ENCODE measurements at regions not wholly inside any gene's neighbourhood (a gene's known extent, or its start where the extent isn't known, plus 50 kb on each side); places are given as distances from the start of the nearest gene placed in this dataset.

- Mint-ChIP-seq H3K36me3 (ENCODE audit: insufficient read depth) (peaks cover 4% of the 10 kb centered on the region), H3K4me3 (ENCODE audit: low read depth) (no peak overlapping the region), H3K4me1 (ENCODE audit: low read depth) (peaks cover 1% of the 10 kb centered on the region), H3K9me3 (ENCODE audit: low read depth) (peaks cover 26% of the 10 kb centered on the region), H3K27me3 (no peaks in the 10 kb centered on the region), H3K27ac (no peak overlapping the region)
- TF ChIP-seq CTCF (IDR thresholded peaks at IDR 0.05; ENCODE audit: unreplicated experiment) = no peak
- no peak for DNase-seq (ENCODE audit: low spot score, unreplicated experiment)
Observed at GRCh38 chr3:40962721-40963120, 236.6 kb upstream of the CTNNB1 start.

GRCh38 chr3:40968666-40969065 lies 230.6 kb upstream of the CTNNB1 start:
- Mint-ChIP-seq H3K36me3 (ENCODE audit: insufficient read depth) (peaks cover 3% of the 10 kb centered on the region), H3K9me3 (ENCODE audit: low read depth) (peaks cover 12% of the 10 kb centered on the region), H3K4me3 (ENCODE audit: low read depth) (no peak overlapping the region), H3K4me1 (ENCODE audit: low read depth) (peaks cover 5% of the 10 kb centered on the region), H3K27ac (no peak overlapping the region), H3K27me3 (no peaks in the 10 kb centered on the region)
- no peak for DNase-seq (ENCODE audit: low spot score, unreplicated experiment)
- TF ChIP-seq CTCF (IDR thresholded peaks at IDR 0.05; ENCODE audit: unreplicated experiment) = no peak

GRCh38 chr3:40969341-40969740 lies 230.0 kb upstream of the CTNNB1 start:
- no peak for DNase-seq (ENCODE audit: low spot score, unreplicated experiment)
- peaks cover 6% of the 10 kb centered on the region for H3K9me3 Mint-ChIP-seq (ENCODE audit: low read depth)
- no peak overlapping the region for H3K4me3 Mint-ChIP-seq (ENCODE audit: low read depth)
- no peaks in the 10 kb centered on the region for H3K27me3 Mint-ChIP-seq
- peaks cover 1% of the 10 kb centered on the region for H3K36me3 Mint-ChIP-seq (ENCODE audit: insufficient read depth)
- TF ChIP-seq CTCF (IDR thresholded peaks at IDR 0.05; ENCODE audit: unreplicated experiment) = no peak
- no peak overlapping the region for H3K27ac Mint-ChIP-seq
- peaks cover 5% of the 10 kb centered on the region for H3K4me1 Mint-ChIP-seq (ENCODE audit: low read depth)

GRCh38 chr3:40969756-40970466 lies 229.4 kb upstream of the CTNNB1 start:
- peaks cover 5% of the 10 kb centered on the region for H3K4me1 Mint-ChIP-seq (ENCODE audit: low read depth)
- peaks cover 1% of the 10 kb centered on the region for H3K36me3 Mint-ChIP-seq (ENCODE audit: insufficient read depth)
- peaks cover 4% of the 10 kb centered on the region for H3K9me3 Mint-ChIP-seq (ENCODE audit: low read depth)
- DNase-seq (ENCODE audit: low spot score, unreplicated experiment) = no peak
- H3K27ac Mint-ChIP-seq = no peak overlapping the region
- no peaks in the 10 kb centered on the region for H3K27me3 Mint-ChIP-seq
- TF ChIP-seq CTCF (IDR thresholded peaks at IDR 0.05; ENCODE audit: unreplicated experiment) = no peak
- H3K4me3 Mint-ChIP-seq (ENCODE audit: low read depth) = no peak overlapping the region

- TF ChIP-seq CTCF (IDR thresholded peaks at IDR 0.05; ENCODE audit: unreplicated experiment) = no peak
- no peak overlapping the region for H3K4me3 Mint-ChIP-seq (ENCODE audit: low read depth)
- no peak overlapping the region for H3K27ac Mint-ChIP-seq
- H3K27me3 Mint-ChIP-seq = no peaks in the 10 kb centered on the region
- H3K4me1 Mint-ChIP-seq (ENCODE audit: low read depth) = peaks cover 5% of the 10 kb centered on the region
- DNase-seq (ENCODE audit: low spot score, unreplicated experiment) = no peak
- H3K9me3 Mint-ChIP-seq (ENCODE audit: low read depth) = no peaks in the 10 kb centered on the region
- no peaks in the 10 kb centered on the region for H3K36me3 Mint-ChIP-seq (ENCODE audit: insufficient read depth)
Observed at GRCh38 chr3:40971191-40972168, 227.8 kb upstream of the CTNNB1 start.

All from progenitor cell of endocrine pancreas (in vitro differentiated cells).